ENCODE measurements at regions not wholly inside any gene's neighbourhood (a gene's known extent, or its start where the extent isn't known, plus 50 kb on each side); places are given as distances from the start of the nearest gene placed in this dataset.

DNA sequence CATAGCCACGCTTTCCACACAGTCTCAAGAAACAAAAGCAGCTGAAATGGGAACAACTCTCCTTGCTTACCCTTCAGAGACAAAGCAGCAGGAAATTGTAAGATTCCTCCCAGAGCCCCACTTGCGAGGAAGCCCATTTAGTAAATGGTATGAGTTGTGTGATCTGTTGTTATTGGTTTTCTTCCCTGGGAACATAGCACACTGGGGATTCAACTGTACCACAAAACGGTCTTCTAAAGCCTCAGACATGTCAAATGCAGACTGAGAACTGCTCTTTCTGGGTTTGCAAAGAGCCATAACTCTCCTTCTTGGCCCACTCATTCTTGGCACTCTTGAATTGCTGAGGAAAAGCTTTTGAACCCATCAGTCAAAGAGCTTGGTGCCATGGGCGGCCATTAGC, 101.0 kb upstream of the COL8A1 start:
- no peak for TF ChIP-seq CTCF (IDR thresholded peaks at IDR 0.05)
- TF ChIP-seq EZH2 (IDR thresholded peaks at IDR 0.05): no peak
- TF ChIP-seq EZH2phosphoT487 (IDR thresholded peaks at IDR 0.05): no peak

Measured in neural progenitor cell (in vitro differentiated cells).